Osteoblast (primary cell): ENCODE measurements at regions not wholly inside any gene's neighbourhood (a gene's known extent, or its start where the extent isn't known, plus 50 kb on each side); places are given as distances from the start of the nearest gene placed in this dataset.

ENCODE experiments used
- DNase-seq: peaks from one replicate; pipeline ENCODE4 v3.0.0; 2011; ENCODE audit warnings: low spot score, mixed read lengths; ENCODE audit not compliant: insufficient read length; ENCODE audit errors: missing footprints
- H2AFZ ChIP-seq: 2 replicates; pipeline ENCODE4 v1.6.0; 2011; ENCODE audit warnings: mild to moderate bottlenecking, low read length
- H3K27ac ChIP-seq: 2 replicates; pipeline ENCODE4 v1.5.1; 2011; ENCODE audit warnings: mild to moderate bottlenecking, low read depth, low read length, moderate library complexity
- H3K27me3 ChIP-seq: 2 replicates; pipeline ENCODE4 v1.6.0; 2012; ENCODE audit warnings: mild to moderate bottlenecking, control low read depth, inconsistent platforms, low read length, moderate library complexity; ENCODE audit not compliant: insufficient read depth
- H3K36me3 ChIP-seq: 2 replicates; pipeline ENCODE4 v1.5.1; 2011; ENCODE audit warnings: mild to moderate bottlenecking, low read length, control low read depth, moderate library complexity; ENCODE audit not compliant: insufficient read depth
- H3K4me1 ChIP-seq: 2 replicates; pipeline ENCODE4 v1.5.1; 2011; ENCODE audit warnings: mild to moderate bottlenecking, low read length, control low read depth, moderate library complexity; ENCODE audit not compliant: insufficient read depth
- H3K4me2 ChIP-seq: 2 replicates; pipeline ENCODE4 v1.6.0; 2011; ENCODE audit warnings: mild to moderate bottlenecking, low read length; ENCODE audit not compliant: insufficient read depth
- H3K4me3 ChIP-seq: fragments of 200-600 bp; sonication (generic); 3 replicates; pipeline ENCODE4 v1.5.1; 2012; ENCODE audit warnings: mild to moderate bottlenecking, low read length, inconsistent platforms; ENCODE audit not compliant: insufficient read depth
- H3K79me2 ChIP-seq: 2 replicates; pipeline ENCODE4 v1.6.0; 2012; ENCODE audit warnings: mild to moderate bottlenecking, low read length, control low read depth, inconsistent platforms; ENCODE audit not compliant: insufficient read depth
- H3K9me3 ChIP-seq: 2 replicates; pipeline ENCODE4 v1.5.1; 2011; ENCODE audit warnings: low read depth, low read length, control low read depth
- H4K20me1 ChIP-seq: 2 replicates; pipeline ENCODE4 v1.6.0; 2012; ENCODE audit warnings: mild to moderate bottlenecking, low read length, control low read depth; ENCODE audit not compliant: insufficient read depth
- CTCF ChIP-seq: IDR thresholded peaks from 2 replicates; pipeline ENCODE4 v1.5.1; 2011; ENCODE audit warnings: mild to moderate bottlenecking, low read depth, low read length, moderate library complexity; ENCODE audit errors: extremely low read depth

GRCh38 chr11:29256580-29256979, 760.2 kb downstream of the KCNA4 start:
- TF ChIP-seq CTCF: no peak
- H2AFZ ChIP-seq: no peak overlapping the region
- no peaks in the 10 kb centered on the region for H3K4me1 ChIP-seq
- no peaks in the 10 kb centered on the region for H4K20me1 ChIP-seq
- H3K9me3 ChIP-seq: no peaks in the 10 kb centered on the region
- no peak for DNase-seq
- H3K36me3 ChIP-seq: no peaks in the 10 kb centered on the region
- H3K27ac ChIP-seq: no peak overlapping the region
- no peaks in the 10 kb centered on the region for H3K27me3 ChIP-seq
- no peaks in the 10 kb centered on the region for H3K79me2 ChIP-seq
- H3K4me2 ChIP-seq: no peak overlapping the region
- H3K4me3 ChIP-seq: no peak overlapping the region

GRCh38 chr11:29255401-29255800, 761.4 kb downstream of the KCNA4 start:
- H4K20me1 ChIP-seq: no peaks in the 10 kb centered on the region
- no peak overlapping the region for H3K4me3 ChIP-seq
- no peak for TF ChIP-seq CTCF
- DNase-seq: no peak
- H2AFZ ChIP-seq: no peak overlapping the region
- H3K27me3 ChIP-seq: no peaks in the 10 kb centered on the region
- H3K79me2 ChIP-seq: no peaks in the 10 kb centered on the region
- no peaks in the 10 kb centered on the region for H3K36me3 ChIP-seq
- H3K9me3 ChIP-seq: no peaks in the 10 kb centered on the region
- no peak overlapping the region for H3K4me2 ChIP-seq
- no peak overlapping the region for H3K27ac ChIP-seq
- no peaks in the 10 kb centered on the region for H3K4me1 ChIP-seq

- Histone ChIP-seq H3K27me3 (no peaks in the 10 kb centered on the region), H3K36me3 (no peaks in the 10 kb centered on the region), H3K9me3 (no peaks in the 10 kb centered on the region), H3K4me1 (no peaks in the 10 kb centered on the region), H3K27ac (no peak overlapping the region), H3K4me3 (no peak overlapping the region), H2AFZ (no peak overlapping the region), H3K4me2 (no peak overlapping the region), H4K20me1 (no peaks in the 10 kb centered on the region), H3K79me2 (no peaks in the 10 kb centered on the region)
- no peak for TF ChIP-seq CTCF
- no peak for DNase-seq
Observed at GRCh38 chr11:29251738-29252137, 765.1 kb downstream of the KCNA4 start.

GRCh38 chr11:29249713-29250112, 767.1 kb downstream of the KCNA4 start:
- no peak for DNase-seq

More at GRCh38 chr11:29249713-29250112, 767.1 kb downstream of the KCNA4 start:
- no peak for TF ChIP-seq CTCF
- Histone ChIP-seq H4K20me1 (no peaks in the 10 kb centered on the region), H3K36me3 (no peaks in the 10 kb centered on the region), H3K4me3 (no peak overlapping the region), H3K4me1 (no peaks in the 10 kb centered on the region), H3K79me2 (no peaks in the 10 kb centered on the region), H3K27me3 (no peaks in the 10 kb centered on the region), H3K4me2 (no peak overlapping the region), H2AFZ (no peak overlapping the region), H3K9me3 (no peaks in the 10 kb centered on the region), H3K27ac (no peak overlapping the region)
